Gastrocnemius medialis (tissue), 4 donors: ENCODE measurements at regions not wholly inside any gene's neighbourhood (a gene's known extent, or its start where the extent isn't known, plus 50 kb on each side); places are given as distances from the start of the nearest gene placed in this dataset.

Experiments
- POLR2A ChIP-seq, 2 donors: fragments of 450-650 bp; IDR thresholded peaks; one replicate each; pipeline ENCODE4 v1.6.1; 2017; ENCODE audit warnings: antibody characterized with exemption in 2 of 2, mild to moderate bottlenecking in 2 of 2, moderate library complexity in 2 of 2
- TF ChIP-seq, protein P1 (sequence below), 5 experiments: fragments of 450-650 bp in 3 of 5; fragments of 200-600 bp in 2 of 5; sonication (generic) in 2 of 5; IDR thresholded peaks in 4 of 5; conservative IDR thresholded peaks in 1 of 5; 1 replicate in 4 of 5; 2 replicates in 1 of 5; pipeline ENCODE4 v1.5.1; 2016 to 2019; ENCODE audit warnings: antibody characterized with exemption in 5 of 5, mild to moderate bottlenecking in 3 of 5, moderate library complexity in 3 of 5

DNA sequence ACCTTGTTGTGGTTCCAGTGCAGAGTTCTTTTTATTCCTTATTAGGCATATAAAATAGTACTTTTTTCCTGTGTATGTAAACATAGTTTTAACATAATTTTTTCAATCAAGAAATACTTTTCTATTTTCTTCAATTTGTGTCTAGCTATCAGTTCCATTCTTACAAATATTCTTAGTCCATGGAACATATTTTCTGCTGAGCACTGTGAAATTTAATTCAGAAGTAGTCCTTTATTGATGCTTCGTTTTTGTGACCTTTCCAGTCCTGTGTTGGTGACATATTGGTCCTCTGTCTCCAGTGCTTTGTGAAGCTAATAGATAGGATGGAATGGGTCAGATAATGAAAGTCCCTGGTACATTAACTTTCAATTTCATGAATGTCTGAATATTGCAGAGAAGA, 325.1 kb downstream of the SAMD5 start:
- TF ChIP-seq, protein P1, sequence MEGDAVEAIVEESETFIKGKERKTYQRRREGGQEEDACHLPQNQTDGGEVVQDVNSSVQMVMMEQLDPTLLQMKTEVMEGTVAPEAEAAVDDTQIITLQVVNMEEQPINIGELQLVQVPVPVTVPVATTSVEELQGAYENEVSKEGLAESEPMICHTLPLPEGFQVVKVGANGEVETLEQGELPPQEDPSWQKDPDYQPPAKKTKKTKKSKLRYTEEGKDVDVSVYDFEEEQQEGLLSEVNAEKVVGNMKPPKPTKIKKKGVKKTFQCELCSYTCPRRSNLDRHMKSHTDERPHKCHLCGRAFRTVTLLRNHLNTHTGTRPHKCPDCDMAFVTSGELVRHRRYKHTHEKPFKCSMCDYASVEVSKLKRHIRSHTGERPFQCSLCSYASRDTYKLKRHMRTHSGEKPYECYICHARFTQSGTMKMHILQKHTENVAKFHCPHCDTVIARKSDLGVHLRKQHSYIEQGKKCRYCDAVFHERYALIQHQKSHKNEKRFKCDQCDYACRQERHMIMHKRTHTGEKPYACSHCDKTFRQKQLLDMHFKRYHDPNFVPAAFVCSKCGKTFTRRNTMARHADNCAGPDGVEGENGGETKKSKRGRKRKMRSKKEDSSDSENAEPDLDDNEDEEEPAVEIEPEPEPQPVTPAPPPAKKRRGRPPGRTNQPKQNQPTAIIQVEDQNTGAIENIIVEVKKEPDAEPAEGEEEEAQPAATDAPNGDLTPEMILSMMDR (IDR thresholded peaks at IDR 0.05 in 4 of 5, conservative IDR thresholded peaks at IDR 0.05 in 1 of 5), result no peak
- TF ChIP-seq POLR2A (IDR thresholded peaks at IDR 0.05), result no peak
